B cell (primary cell): ENCODE measurements at regions not wholly inside any gene's neighbourhood (a gene's known extent, or its start where the extent isn't known, plus 50 kb on each side); places are given as distances from the start of the nearest gene placed in this dataset.

ENCODE experiments used
- EZH2 ChIP-seq: IDR thresholded peaks from 2 replicates; pipeline ENCODE4 v1.6.1; 2012; ENCODE audit warnings: borderline replicate concordance, low read depth, mild to moderate bottlenecking, moderate library complexity, low read length; ENCODE audit not compliant: insufficient read depth, poor library complexity, severe bottlenecking
- TF ChIP-seq, protein P1 (sequence below): fragments of 200-600 bp; IDR thresholded peaks from one replicate; pipeline ENCODE4 v1.8.0; 2022; ENCODE audit warnings: antibody characterized with exemption, mild to moderate bottlenecking

GRCh38 chr4:31662951-31663350 is 942.8 kb downstream of the PCDH7 start:
- TF ChIP-seq, protein P1, sequence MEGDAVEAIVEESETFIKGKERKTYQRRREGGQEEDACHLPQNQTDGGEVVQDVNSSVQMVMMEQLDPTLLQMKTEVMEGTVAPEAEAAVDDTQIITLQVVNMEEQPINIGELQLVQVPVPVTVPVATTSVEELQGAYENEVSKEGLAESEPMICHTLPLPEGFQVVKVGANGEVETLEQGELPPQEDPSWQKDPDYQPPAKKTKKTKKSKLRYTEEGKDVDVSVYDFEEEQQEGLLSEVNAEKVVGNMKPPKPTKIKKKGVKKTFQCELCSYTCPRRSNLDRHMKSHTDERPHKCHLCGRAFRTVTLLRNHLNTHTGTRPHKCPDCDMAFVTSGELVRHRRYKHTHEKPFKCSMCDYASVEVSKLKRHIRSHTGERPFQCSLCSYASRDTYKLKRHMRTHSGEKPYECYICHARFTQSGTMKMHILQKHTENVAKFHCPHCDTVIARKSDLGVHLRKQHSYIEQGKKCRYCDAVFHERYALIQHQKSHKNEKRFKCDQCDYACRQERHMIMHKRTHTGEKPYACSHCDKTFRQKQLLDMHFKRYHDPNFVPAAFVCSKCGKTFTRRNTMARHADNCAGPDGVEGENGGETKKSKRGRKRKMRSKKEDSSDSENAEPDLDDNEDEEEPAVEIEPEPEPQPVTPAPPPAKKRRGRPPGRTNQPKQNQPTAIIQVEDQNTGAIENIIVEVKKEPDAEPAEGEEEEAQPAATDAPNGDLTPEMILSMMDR = no peak
- TF ChIP-seq EZH2 = no peak
